ENCODE measurements at regions not wholly inside any gene's neighbourhood (a gene's known extent, or its start where the extent isn't known, plus 50 kb on each side); places are given as distances from the start of the nearest gene placed in this dataset.

- H3K27me3 ChIP-seq (ENCODE audit: insufficient read depth, poor library complexity, severe bottlenecking) = no peaks in the 10 kb centered on the region
- no peak for TF ChIP-seq GABPA (IDR thresholded peaks at IDR 0.05; ENCODE audit: low read depth)
- TF ChIP-seq REST (IDR thresholded peaks at IDR 0.05; ENCODE audit: insufficient replicate concordance, low read depth) = no peak
- DNase-seq (ENCODE audit: low read depth in 1 of 2, low spot score in 1 of 2) = no peak
- no peak overlapping the region for H3K4me3 ChIP-seq (replicated peaks; ENCODE audit: insufficient read depth, low read length)
- H3K27ac ChIP-seq (replicated peaks) = no peak overlapping the region
These were observed 97.3 kb upstream of the COL1A2 start for GRCh38 chr7:94297397-94297838.

GRCh38 chr7:94298943-94299342, 95.8 kb upstream of the COL1A2 start:
- Histone ChIP-seq H3K27me3 (ENCODE audit: insufficient read depth, poor library complexity, severe bottlenecking) (no peaks in the 10 kb centered on the region), H3K27ac (replicated peaks) (no peak overlapping the region), H3K4me3 (replicated peaks; ENCODE audit: insufficient read depth, low read length) (no peak overlapping the region)
- DNase-seq (ENCODE audit: low read depth in 1 of 2, low spot score in 1 of 2) = no peak
- no peak for TF ChIP-seq SPI1 (IDR thresholded peaks at IDR 0.05; ENCODE audit: borderline replicate concordance, low read depth)
- no peak for TF ChIP-seq GABPA (IDR thresholded peaks at IDR 0.05; ENCODE audit: low read depth)
- TF ChIP-seq CTCF (IDR thresholded peaks at IDR 0.05; ENCODE audit: insufficient read depth, low read length) = no peak
- no peak for TF ChIP-seq POLR2AphosphoS5 (IDR thresholded peaks at IDR 0.05; ENCODE audit: low read depth)
- TF ChIP-seq REST (IDR thresholded peaks at IDR 0.05; ENCODE audit: insufficient replicate concordance, low read depth) = no peak

GRCh38 chr7:94300176-94300835, 94.4 kb upstream of the COL1A2 start:
- Histone ChIP-seq H3K27me3 (ENCODE audit: insufficient read depth, poor library complexity, severe bottlenecking) (no peaks in the 10 kb centered on the region), H3K4me3 (replicated peaks; ENCODE audit: insufficient read depth, low read length) (no peak overlapping the region), H3K27ac (replicated peaks) (no peak overlapping the region)
- no peak for TF ChIP-seq CTCF (IDR thresholded peaks at IDR 0.05; ENCODE audit: insufficient read depth, low read length)
- no peak for TF ChIP-seq GABPA (IDR thresholded peaks at IDR 0.05; ENCODE audit: low read depth)
- TF ChIP-seq REST (IDR thresholded peaks at IDR 0.05; ENCODE audit: insufficient replicate concordance, low read depth) = no peak
- no peak for TF ChIP-seq POLR2AphosphoS5 (IDR thresholded peaks at IDR 0.05; ENCODE audit: low read depth)
- TF ChIP-seq SPI1 (IDR thresholded peaks at IDR 0.05; ENCODE audit: borderline replicate concordance, low read depth) = no peak
- no peak for DNase-seq (ENCODE audit: low read depth in 1 of 2, low spot score in 1 of 2)
